Stomach (tissue), 4 donors: ENCODE measurements at regions not wholly inside any gene's neighbourhood (a gene's known extent, or its start where the extent isn't known, plus 50 kb on each side); places are given as distances from the start of the nearest gene placed in this dataset.

Experiments
- CTCF ChIP-seq, 7 experiments: fragments of 450-650 bp in 4 of 7; fragments of 200-600 bp in 3 of 7; sonication (generic) in 3 of 7; IDR thresholded peaks; one replicate each; pipeline ENCODE4 v1.5.1; 2016 to 2019; ENCODE audit warnings: antibody characterized with exemption in 7 of 7, control low read depth in 2 of 7, mild to moderate bottlenecking in 1 of 7
- EP300 ChIP-seq: sonication (generic); formaldehyde crosslinking; IDR thresholded peaks from one replicate; pipeline ENCODE4 v1.6.1; 2017; ENCODE audit warnings: antibody characterized with exemption
- POLR2A ChIP-seq, 4 donors: fragments of 450-650 bp; IDR thresholded peaks; one replicate each; pipeline ENCODE4 v1.6.1; 2016; ENCODE audit warnings: antibody characterized with exemption in 4 of 4, control low read depth in 2 of 4, mild to moderate bottlenecking in 1 of 4, moderate library complexity in 1 of 4
- POLR2AphosphoS5 ChIP-seq, 3 donors: sonication (generic); formaldehyde crosslinking; IDR thresholded peaks; one replicate each; pipeline ENCODE4 v1.6.1; 2016; ENCODE audit warnings: antibody characterized with exemption in 3 of 3

DNA sequence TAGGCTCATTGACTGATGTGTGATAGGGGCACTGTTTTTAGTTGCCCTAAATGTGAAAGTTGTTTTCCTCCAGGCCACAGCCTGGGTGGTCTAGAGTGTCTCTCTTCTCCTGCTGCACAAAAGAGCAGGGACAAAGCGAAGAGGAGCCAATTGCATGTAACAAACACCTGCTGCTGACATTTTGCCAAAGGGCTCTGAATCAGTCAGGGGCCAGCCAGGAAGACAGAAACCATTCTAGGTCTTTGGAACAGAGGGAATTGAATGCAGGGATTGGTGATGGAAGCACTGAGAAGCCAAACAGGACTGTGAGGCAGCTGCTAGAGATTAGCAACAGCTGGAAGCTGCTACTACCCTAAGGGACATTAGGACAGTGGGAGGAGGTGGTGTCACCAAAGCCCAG lies 185.3 kb upstream of the POU3F1 start:
- TF ChIP-seq POLR2A (IDR thresholded peaks at IDR 0.05) (no peak), CTCF (IDR thresholded peaks at IDR 0.05) (no peak), POLR2AphosphoS5 (IDR thresholded peaks at IDR 0.05) (no peak), EP300 (no peak)
